Body of pancreas (tissue), 4 donors: ENCODE measurements at regions not wholly inside any gene's neighbourhood (a gene's known extent, or its start where the extent isn't known, plus 50 kb on each side); places are given as distances from the start of the nearest gene placed in this dataset.

Experiments used
- POLR2A ChIP-seq, 3 donors: fragments of 450-650 bp; IDR thresholded peaks; one replicate each; pipeline ENCODE4 v1.6.1; 2016; ENCODE audit warnings: antibody characterized with exemption in 3 of 3, mild to moderate bottlenecking in 2 of 3
- TF ChIP-seq, protein P1 (sequence below), 7 experiments: fragments of 450-650 bp in 4 of 7; fragments of 200-600 bp in 3 of 7; sonication (generic) in 3 of 7; IDR thresholded peaks; one replicate each; pipeline ENCODE4 v1.5.1; 2016 to 2019; ENCODE audit warnings: antibody characterized with exemption in 7 of 7

- TF ChIP-seq, protein P1, sequence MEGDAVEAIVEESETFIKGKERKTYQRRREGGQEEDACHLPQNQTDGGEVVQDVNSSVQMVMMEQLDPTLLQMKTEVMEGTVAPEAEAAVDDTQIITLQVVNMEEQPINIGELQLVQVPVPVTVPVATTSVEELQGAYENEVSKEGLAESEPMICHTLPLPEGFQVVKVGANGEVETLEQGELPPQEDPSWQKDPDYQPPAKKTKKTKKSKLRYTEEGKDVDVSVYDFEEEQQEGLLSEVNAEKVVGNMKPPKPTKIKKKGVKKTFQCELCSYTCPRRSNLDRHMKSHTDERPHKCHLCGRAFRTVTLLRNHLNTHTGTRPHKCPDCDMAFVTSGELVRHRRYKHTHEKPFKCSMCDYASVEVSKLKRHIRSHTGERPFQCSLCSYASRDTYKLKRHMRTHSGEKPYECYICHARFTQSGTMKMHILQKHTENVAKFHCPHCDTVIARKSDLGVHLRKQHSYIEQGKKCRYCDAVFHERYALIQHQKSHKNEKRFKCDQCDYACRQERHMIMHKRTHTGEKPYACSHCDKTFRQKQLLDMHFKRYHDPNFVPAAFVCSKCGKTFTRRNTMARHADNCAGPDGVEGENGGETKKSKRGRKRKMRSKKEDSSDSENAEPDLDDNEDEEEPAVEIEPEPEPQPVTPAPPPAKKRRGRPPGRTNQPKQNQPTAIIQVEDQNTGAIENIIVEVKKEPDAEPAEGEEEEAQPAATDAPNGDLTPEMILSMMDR (IDR thresholded peaks at IDR 0.05): no peak
- no peak for TF ChIP-seq POLR2A (IDR thresholded peaks at IDR 0.05)
These were observed 91.4 kb upstream of the FLRT2 start for GRCh38 chr14:85438481-85438942.
